Thyroid gland (tissue), 4 donors: ENCODE measurements at regions not wholly inside any gene's neighbourhood (a gene's known extent, or its start where the extent isn't known, plus 50 kb on each side); places are given as distances from the start of the nearest gene placed in this dataset.

Source experiments
- DNase-seq, 2 donors: peaks; one replicate each; pipeline ENCODE4 v3.0.0-alpha.2; 2019
- H3K27ac ChIP-seq, 3 donors: fragments of 200-600 bp; sonication (generic); 1 replicate in 2 of 3; 2 replicates in 1 of 3; pipeline ENCODE4 v1.5.1; 2016 to 2019; ENCODE audit warnings: mild to moderate bottlenecking in 1 of 3, moderate library complexity in 1 of 3
- H3K27me3 ChIP-seq: fragments of 200-600 bp; sonication (generic); one replicate; pipeline ENCODE4 v1.5.1; 2019
- H3K36me3 ChIP-seq, 2 donors: fragments of 200-600 bp; sonication (generic); one replicate each; pipeline ENCODE4 v1.5.1; 2016 to 2019
- H3K4me1 ChIP-seq, 2 donors: fragments of 200-600 bp; sonication (generic); one replicate each; pipeline ENCODE4 v1.5.1; 2017 to 2019
- H3K4me3 ChIP-seq, 3 donors: fragments of 200-600 bp; sonication (generic); replicated peaks in 1 of 3; 1 replicate in 2 of 3; 2 replicates in 1 of 3; pipeline ENCODE4 v1.5.1; 2016; ENCODE audit warnings: mild to moderate bottlenecking in 1 of 3
- H3K9me3 ChIP-seq: fragments of 200-600 bp; sonication (generic); one replicate; pipeline ENCODE4 v1.5.1; 2017
- CTCF ChIP-seq, 6 experiments: fragments of 200-600 bp in 3 of 6; fragments of 450-650 bp in 3 of 6; sonication (generic) in 3 of 6; IDR thresholded peaks; one replicate each; pipeline ENCODE4 v1.5.1; 2016 to 2019; ENCODE audit warnings: antibody characterized with exemption in 6 of 6, mild to moderate bottlenecking in 2 of 6, inconsistent platforms in 1 of 6, moderate library complexity in 1 of 6
- POLR2A ChIP-seq, 2 donors: fragments of 450-650 bp; IDR thresholded peaks; one replicate each; pipeline ENCODE4 v1.6.1; 2017; ENCODE audit warnings: antibody characterized with exemption in 2 of 2, mild to moderate bottlenecking in 2 of 2, moderate library complexity in 1 of 2
- WGBS, 2 donors: methylation state at CpG; one replicate each; pipeline ENCODE4 v1.1.5; 2017; 5-methylcytosine and 5-hydroxymethylcytosine counted together
- intact Hi-C: fragments of 100-400 bp; cut with DNase I; formaldehyde crosslinking; loops from one replicate; pipeline ENCODE4 v1.15.1; 2023

GRCh38 chr13:50283017-50283416 is 267.8 kb downstream of the KCNRG start:
- H3K9me3 ChIP-seq: no peaks in the 10 kb centered on the region

GRCh38 chr13:50284540-50284939 is 269.3 kb downstream of the KCNRG start:
- no peak overlapping the region for H3K27ac ChIP-seq
- no peaks in the 10 kb centered on the region for H3K9me3 ChIP-seq
- no peaks in the 10 kb centered on the region for H3K36me3 ChIP-seq
- WGBS, 2 donors: 89 to 96% methylated on average over 2 of the region's 2 CpGs
- no peaks in the 10 kb centered on the region for H3K27me3 ChIP-seq
- TF ChIP-seq CTCF (IDR thresholded peaks at IDR 0.05) (no peak), POLR2A (IDR thresholded peaks at IDR 0.05) (no peak)
- H3K4me1 ChIP-seq: peaks cover 7 to 9% of the 10 kb centered on the region in 2 donors
- no peak overlapping the region for H3K4me3 ChIP-seq
- intact Hi-C loops: no loop called here
- DNase-seq: no peak

More at GRCh38 chr13:50283017-50283416, 267.8 kb downstream of the KCNRG start:
- no peak for TF ChIP-seq POLR2A (IDR thresholded peaks at IDR 0.05)
- TF ChIP-seq CTCF (IDR thresholded peaks at IDR 0.05): no peak
- intact Hi-C loops: no loop called here
- Histone ChIP-seq H3K27me3 (no peaks in the 10 kb centered on the region), H3K4me1 (peaks cover 7 to 9% of the 10 kb centered on the region in 2 donors), H3K4me3 (no peak overlapping the region), H3K27ac (no peak overlapping the region), H3K36me3 (no peaks in the 10 kb centered on the region)
- 96 to 98% methylated on average over 2 of the region's 2 CpGs for WGBS, 2 donors
- no peak for DNase-seq

GRCh38 chr13:50285283-50285682 is 270.0 kb downstream of the KCNRG start:
- Histone ChIP-seq H3K36me3 (no peaks in the 10 kb centered on the region), H3K27me3 (no peaks in the 10 kb centered on the region), H3K4me3 (no peak overlapping the region), H3K27ac (no peak overlapping the region), H3K4me1 (peaks cover 7 to 9% of the 10 kb centered on the region in 2 donors), H3K9me3 (no peaks in the 10 kb centered on the region)
- intact Hi-C loops: no loop called here
- WGBS, 2 donors: 94% methylated on average over 3 of the region's 3 CpGs
- TF ChIP-seq POLR2A (IDR thresholded peaks at IDR 0.05): no peak
- no peak for TF ChIP-seq CTCF (IDR thresholded peaks at IDR 0.05)
- DNase-seq: no peak

- Histone ChIP-seq H3K36me3 (no peaks in the 10 kb centered on the region), H3K9me3 (no peaks in the 10 kb centered on the region), H3K27ac (peak overlapping the region in 1 of 3 donors; percentile 49), H3K4me3 (no peak overlapping the region), H3K27me3 (no peaks in the 10 kb centered on the region), H3K4me1 (peaks cover 7 to 9% of the 10 kb centered on the region in 2 donors)
- WGBS, 2 donors: 40 to 48% methylated on average over 3 of the region's 3 CpGs
- DNase-seq: no peak
- intact Hi-C loops: no loop called here
- TF ChIP-seq CTCF (IDR thresholded peaks at IDR 0.05): no peak
- no peak for TF ChIP-seq POLR2A (IDR thresholded peaks at IDR 0.05)
These were observed 271.1 kb downstream of the KCNRG start for GRCh38 chr13:50286324-50286723.

GRCh38 chr13:50290186-50290585 is 274.9 kb downstream of the KCNRG start:
- H3K9me3 ChIP-seq: no peaks in the 10 kb centered on the region
- no peaks in the 10 kb centered on the region for H3K36me3 ChIP-seq
- TF ChIP-seq CTCF (IDR thresholded peaks at IDR 0.05) (no peak), POLR2A (IDR thresholded peaks at IDR 0.05) (no peak)
- H3K27me3 ChIP-seq: no peaks in the 10 kb centered on the region
- DNase-seq: no peak
- intact Hi-C loops: no loop called here
- no peak overlapping the region for H3K4me3 ChIP-seq
- WGBS, 2 donors: 44 to 100% methylated on average over 1 of the region's 1 CpG
- no peak overlapping the region for H3K27ac ChIP-seq
- peaks cover 7 to 9% of the 10 kb centered on the region in 2 donors for H3K4me1 ChIP-seq
